ENCODE measurements at regions not wholly inside any gene's neighbourhood (a gene's known extent, or its start where the extent isn't known, plus 50 kb on each side); places are given as distances from the start of the nearest gene placed in this dataset.

GRCh38 chr9:106383072-106383471 is 479.9 kb upstream of the ZNF462 start:
- no peak for DNase-seq (ENCODE audit: low spot score)
- Mint-ChIP-seq H3K27ac (ENCODE audit: unreplicated experiment) (no peak overlapping the region), H3K4me3 (ENCODE audit: unreplicated experiment) (no peak overlapping the region), H3K4me1 (ENCODE audit: unreplicated experiment) (no peaks in the 10 kb centered on the region), H3K27me3 (ENCODE audit: unreplicated experiment) (no peaks in the 10 kb centered on the region), H3K9me3 (ENCODE audit: unreplicated experiment) (no peaks in the 10 kb centered on the region), H3K36me3 (ENCODE audit: low read depth, unreplicated experiment) (no peaks in the 10 kb centered on the region)
- TF ChIP-seq CTCF (IDR thresholded peaks at IDR 0.05; ENCODE audit: unreplicated experiment): no peak

GRCh38 chr9:106387965-106388364 is 475.0 kb upstream of the ZNF462 start:
- Mint-ChIP-seq H3K27me3 (ENCODE audit: unreplicated experiment) (no peaks in the 10 kb centered on the region), H3K36me3 (ENCODE audit: low read depth, unreplicated experiment) (no peaks in the 10 kb centered on the region), H3K27ac (ENCODE audit: unreplicated experiment) (no peak overlapping the region), H3K4me3 (ENCODE audit: unreplicated experiment) (no peak overlapping the region), H3K4me1 (ENCODE audit: unreplicated experiment) (no peaks in the 10 kb centered on the region), H3K9me3 (ENCODE audit: unreplicated experiment) (no peaks in the 10 kb centered on the region)
- DNase-seq (ENCODE audit: low spot score): no peak
- no peak for TF ChIP-seq CTCF (IDR thresholded peaks at IDR 0.05; ENCODE audit: unreplicated experiment)

GRCh38 chr9:106393226-106393625 is 469.7 kb upstream of the ZNF462 start:
- Mint-ChIP-seq H3K4me3 (ENCODE audit: unreplicated experiment) (no peak overlapping the region), H3K9me3 (ENCODE audit: unreplicated experiment) (no peaks in the 10 kb centered on the region), H3K4me1 (ENCODE audit: unreplicated experiment) (peaks cover 5% of the 10 kb centered on the region), H3K27ac (ENCODE audit: unreplicated experiment) (no peak overlapping the region), H3K27me3 (ENCODE audit: unreplicated experiment) (no peaks in the 10 kb centered on the region), H3K36me3 (ENCODE audit: low read depth, unreplicated experiment) (no peaks in the 10 kb centered on the region)
- TF ChIP-seq CTCF (IDR thresholded peaks at IDR 0.05; ENCODE audit: unreplicated experiment): no peak
- no peak for DNase-seq (ENCODE audit: low spot score)

GRCh38 chr9:106400170-106400569 is 462.8 kb upstream of the ZNF462 start:
- Mint-ChIP-seq H3K27me3 (ENCODE audit: unreplicated experiment) (no peaks in the 10 kb centered on the region), H3K9me3 (ENCODE audit: unreplicated experiment) (no peaks in the 10 kb centered on the region), H3K36me3 (ENCODE audit: low read depth, unreplicated experiment) (no peaks in the 10 kb centered on the region), H3K4me3 (ENCODE audit: unreplicated experiment) (no peak overlapping the region), H3K27ac (ENCODE audit: unreplicated experiment) (no peak overlapping the region), H3K4me1 (ENCODE audit: unreplicated experiment) (no peaks in the 10 kb centered on the region)
- no peak for TF ChIP-seq CTCF (IDR thresholded peaks at IDR 0.05; ENCODE audit: unreplicated experiment)
- no peak for DNase-seq (ENCODE audit: low spot score)

- Mint-ChIP-seq H3K27ac (ENCODE audit: unreplicated experiment) (no peak overlapping the region), H3K27me3 (ENCODE audit: unreplicated experiment) (no peaks in the 10 kb centered on the region), H3K4me1 (ENCODE audit: unreplicated experiment) (no peaks in the 10 kb centered on the region), H3K36me3 (ENCODE audit: low read depth, unreplicated experiment) (no peaks in the 10 kb centered on the region), H3K9me3 (ENCODE audit: unreplicated experiment) (no peaks in the 10 kb centered on the region), H3K4me3 (ENCODE audit: unreplicated experiment) (no peak overlapping the region)
- TF ChIP-seq CTCF (IDR thresholded peaks at IDR 0.05; ENCODE audit: unreplicated experiment): no peak
- no peak for DNase-seq (ENCODE audit: low spot score)
These were observed 462.0 kb upstream of the ZNF462 start for GRCh38 chr9:106400950-106401349.
